ENCODE measurements at regions not wholly inside any gene's neighbourhood (a gene's known extent, or its start where the extent isn't known, plus 50 kb on each side); places are given as distances from the start of the nearest gene placed in this dataset.

GRCh38 chr16:13291591-13292333 lies 390.4 kb downstream of the SHISA9 start:
- 74 to 85% methylated on average over 4 of the region's 4 CpGs for WGBS, 2 donors
- no peak overlapping the region for H3K27ac ChIP-seq
- ATAC-seq (ENCODE audit: low FRiP score in 2 of 2): no peak
- H3K4me3 ChIP-seq: no peak overlapping the region
- DNase-seq: no peak
- no peaks in the 10 kb centered on the region for H3K36me3 ChIP-seq
- H3K9me3 ChIP-seq: no peaks in the 10 kb centered on the region
- TF ChIP-seq POLR2A (IDR thresholded peaks at IDR 0.05) (no peak), CTCF (IDR thresholded peaks at IDR 0.05) (no peak), POLR2AphosphoS5 (IDR thresholded peaks at IDR 0.05) (no peak), EP300 (IDR thresholded peaks at IDR 0.05) (no peak)
- H3K27me3 ChIP-seq: no peaks in the 10 kb centered on the region
- no peaks in the 10 kb centered on the region for H3K4me1 ChIP-seq

GRCh38 chr16:13296206-13296605 lies 394.8 kb downstream of the SHISA9 start:
- WGBS, 2 donors: 87 to 90% methylated on average over 4 of the region's 4 CpGs
- Histone ChIP-seq H3K4me1 (no peaks in the 10 kb centered on the region), H3K36me3 (no peaks in the 10 kb centered on the region), H3K4me3 (no peak overlapping the region), H3K27me3 (no peaks in the 10 kb centered on the region), H3K9me3 (no peaks in the 10 kb centered on the region), H3K27ac (no peak overlapping the region)
- TF ChIP-seq CTCF (IDR thresholded peaks at IDR 0.05) (no peak), POLR2AphosphoS5 (IDR thresholded peaks at IDR 0.05) (no peak), POLR2A (IDR thresholded peaks at IDR 0.05) (no peak), EP300 (IDR thresholded peaks at IDR 0.05) (no peak)
- DNase-seq: no peak
- ATAC-seq (ENCODE audit: low FRiP score in 2 of 2): no peak

- DNase-seq (no peak), ATAC-seq (ENCODE audit: low FRiP score in 2 of 2) (no peak)
- no peak overlapping the region for H3K4me3 ChIP-seq
- WGBS, 2 donors: 63 to 81% methylated on average over 4 to 5 of the region's 5 CpGs
- no peak overlapping the region for H3K27ac ChIP-seq
- no peaks in the 10 kb centered on the region for H3K27me3 ChIP-seq
- no peaks in the 10 kb centered on the region for H3K4me1 ChIP-seq
- H3K9me3 ChIP-seq: no peaks in the 10 kb centered on the region
- no peaks in the 10 kb centered on the region for H3K36me3 ChIP-seq
- TF ChIP-seq CTCF (IDR thresholded peaks at IDR 0.05) (no peak), POLR2A (IDR thresholded peaks at IDR 0.05) (no peak), EP300 (IDR thresholded peaks at IDR 0.05) (no peak), POLR2AphosphoS5 (IDR thresholded peaks at IDR 0.05) (no peak)
Observed at GRCh38 chr16:13298666-13299065, 397.3 kb downstream of the SHISA9 start.

GRCh38 chr16:13300066-13300840 lies 398.9 kb downstream of the SHISA9 start:
- WGBS, 2 donors: 61 to 64% methylated on average over 9 of the region's 9 CpGs
- DNase-seq: no peak

More at GRCh38 chr16:13300066-13300840, 398.9 kb downstream of the SHISA9 start:
- H3K27ac ChIP-seq: no peak overlapping the region
- H3K36me3 ChIP-seq: no peaks in the 10 kb centered on the region
- no peaks in the 10 kb centered on the region for H3K9me3 ChIP-seq
- no peak for ATAC-seq (ENCODE audit: low FRiP score in 2 of 2)
- H3K4me3 ChIP-seq: no peak overlapping the region
- TF ChIP-seq CTCF (IDR thresholded peaks at IDR 0.05) (no peak), POLR2AphosphoS5 (IDR thresholded peaks at IDR 0.05) (no peak), POLR2A (IDR thresholded peaks at IDR 0.05) (no peak), EP300 (IDR thresholded peaks at IDR 0.05) (no peak)
- no peaks in the 10 kb centered on the region for H3K4me1 ChIP-seq
- no peaks in the 10 kb centered on the region for H3K27me3 ChIP-seq

Measured in upper lobe of left lung (tissue), 6 donors.